Fibroblast of peridontal ligament (primary cell): ENCODE measurements at regions not wholly inside any gene's neighbourhood (a gene's known extent, or its start where the extent isn't known, plus 50 kb on each side); places are given as distances from the start of the nearest gene placed in this dataset.
"Not testable (repeated sequence)": the region's sequence is repeated elsewhere in the genome, so short reads cannot be mapped to it uniquely, and the experiment has no call there.

Experiments used
- DNase-seq: peaks from one replicate; pipeline ENCODE4 v3.0.0-alpha.2; 2010; ENCODE audit errors: extremely low read depth

DNA sequence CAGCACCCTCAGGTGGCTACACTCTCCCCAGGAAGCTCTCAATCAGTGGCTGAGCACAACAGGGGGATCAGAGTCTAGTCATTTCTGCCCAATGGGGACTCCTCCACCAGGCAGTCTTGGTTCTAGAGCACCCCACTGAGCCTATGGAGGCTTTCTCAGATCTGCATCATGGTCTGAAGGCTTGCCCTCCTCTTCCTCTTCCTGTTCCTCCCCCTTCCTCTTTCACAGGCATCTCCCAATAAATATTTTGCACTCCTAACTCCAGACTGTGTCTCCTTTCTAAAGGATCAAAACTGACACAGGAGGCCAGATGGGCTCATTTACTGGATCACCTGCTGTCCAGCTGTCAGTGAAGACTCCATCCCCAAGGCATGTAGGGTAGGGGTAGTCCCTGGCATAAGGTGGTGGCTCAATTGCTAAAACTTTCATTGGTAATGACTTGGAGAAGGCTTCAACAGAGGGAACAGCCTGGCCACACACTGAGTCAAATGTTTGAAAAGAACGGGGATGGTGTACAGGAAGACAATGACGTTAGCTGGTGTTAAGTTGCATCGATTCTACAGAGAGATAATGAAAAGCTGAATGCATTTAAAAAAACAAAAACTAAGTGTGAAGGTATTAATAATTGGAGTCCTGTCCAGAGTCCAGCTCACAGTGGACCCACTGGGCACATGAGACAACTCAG lies 84.2 kb upstream of the SLC2A1 start:
- no peak for DNase-seq

DNA sequence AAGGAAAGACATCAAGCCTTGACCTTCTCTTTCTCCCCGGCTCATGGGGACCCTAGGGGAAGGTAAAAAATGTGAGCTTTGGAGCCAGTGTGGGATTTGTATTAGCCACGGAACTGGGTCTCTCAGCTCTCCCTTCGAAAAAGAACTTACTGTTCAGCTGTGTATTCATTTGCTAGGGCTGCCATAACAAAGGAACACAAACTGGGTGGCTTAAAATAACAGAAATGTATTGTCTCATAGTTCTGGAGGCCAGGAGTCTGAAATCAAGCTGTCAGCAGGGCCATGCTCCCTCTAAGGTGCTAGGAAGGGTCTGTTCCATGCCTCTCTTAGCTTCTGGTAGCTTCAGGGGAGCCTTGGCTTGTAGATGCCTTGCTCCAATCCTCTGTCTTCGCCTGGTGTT lies 83.5 kb upstream of the SLC2A1 start:
- no peak for DNase-seq

DNA sequence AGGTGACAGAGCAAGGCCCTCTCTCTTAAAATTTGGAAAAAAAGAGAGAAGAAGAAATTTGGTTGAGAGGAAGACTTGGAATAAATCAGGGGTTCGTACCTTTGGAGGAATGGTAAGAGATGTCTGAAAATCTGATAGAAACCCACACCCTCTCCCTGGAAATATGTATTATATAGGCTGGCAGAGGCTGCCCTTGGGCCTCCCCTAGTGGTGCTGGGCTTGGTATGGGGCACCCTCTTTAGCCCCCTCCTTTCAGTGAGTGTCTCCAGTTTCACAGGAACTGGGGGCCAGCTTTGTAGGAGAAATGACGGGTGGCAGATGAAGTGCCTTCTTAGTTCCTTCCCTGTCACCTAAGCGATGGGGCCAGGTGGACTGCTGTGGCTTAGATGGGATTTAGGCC lies 82.9 kb upstream of the SLC2A1 start:
- DNase-seq = no peak

DNA sequence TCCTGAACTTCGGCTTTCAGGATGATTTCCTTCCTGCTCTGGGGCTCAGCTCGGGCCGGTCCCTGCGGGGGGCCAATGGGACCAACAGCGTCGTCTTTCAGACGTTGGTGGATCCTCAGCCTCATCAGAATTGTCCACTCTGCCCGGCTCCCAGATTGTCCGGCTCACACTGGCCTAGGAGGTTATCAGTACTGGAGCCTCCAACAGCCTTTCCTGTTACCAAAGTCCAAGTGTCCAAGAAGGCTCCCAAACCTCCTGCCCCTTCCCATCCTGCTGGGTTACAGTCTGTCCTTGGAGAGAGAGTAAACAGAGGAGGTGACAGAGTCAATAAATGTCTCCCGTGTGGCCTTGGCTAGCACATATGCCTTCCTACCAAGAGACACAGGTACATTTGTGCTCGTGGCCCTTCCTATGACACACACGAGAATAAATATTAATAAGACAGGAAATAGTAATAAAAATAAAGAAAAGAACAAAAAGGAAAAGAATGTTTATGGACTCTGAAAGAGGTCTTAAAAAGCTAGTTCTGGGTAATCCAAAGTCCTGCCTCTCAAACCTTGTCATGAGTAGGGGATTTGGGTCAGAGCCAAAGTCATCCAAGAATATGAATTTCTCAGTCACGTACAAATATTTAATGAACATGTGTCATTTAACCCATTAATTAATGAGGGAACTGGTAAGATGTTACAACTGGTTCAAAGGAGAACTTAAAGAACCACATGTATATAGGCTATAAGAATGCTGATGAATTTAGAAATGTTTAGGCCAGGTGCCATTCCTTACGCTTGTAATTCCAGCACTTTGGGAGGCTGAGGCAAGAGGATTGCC lies 80.8 kb upstream of the SLC2A1 start:
- DNase-seq = no peak

DNA sequence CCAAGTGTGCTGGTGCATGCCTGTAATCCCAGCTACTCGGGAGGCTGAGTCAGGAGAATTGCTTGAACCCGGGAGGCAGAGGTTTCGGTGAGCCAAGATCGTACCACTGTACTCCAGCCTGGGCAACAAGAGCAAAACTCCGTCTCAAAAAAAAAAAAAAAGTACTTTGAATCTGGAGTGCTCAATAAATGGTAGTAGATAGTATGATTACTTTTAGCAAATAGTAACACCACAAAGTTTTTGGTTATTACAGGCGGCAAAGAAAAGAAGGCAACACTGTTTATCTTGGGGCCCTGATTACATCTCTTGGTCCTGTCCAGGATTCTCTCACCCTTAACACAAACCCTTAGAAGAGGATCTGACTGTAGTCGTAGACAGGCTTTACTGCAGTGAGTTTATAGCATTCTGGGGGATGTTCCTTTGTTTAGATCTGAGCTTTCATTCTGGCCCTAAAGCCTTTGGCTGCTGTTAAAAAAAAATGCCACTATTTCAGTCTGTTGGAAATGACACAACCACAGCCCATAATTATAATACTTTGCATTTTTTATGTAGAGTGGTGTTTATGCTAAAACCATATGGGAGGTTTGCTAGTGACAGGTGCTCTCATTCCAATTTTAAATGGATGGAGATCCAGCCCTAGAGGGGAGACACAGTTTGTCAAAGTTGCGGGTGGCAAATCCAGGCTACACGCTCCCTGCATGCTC lies 79.7 kb upstream of the SLC2A1 start:
- DNase-seq = no peak

DNA sequence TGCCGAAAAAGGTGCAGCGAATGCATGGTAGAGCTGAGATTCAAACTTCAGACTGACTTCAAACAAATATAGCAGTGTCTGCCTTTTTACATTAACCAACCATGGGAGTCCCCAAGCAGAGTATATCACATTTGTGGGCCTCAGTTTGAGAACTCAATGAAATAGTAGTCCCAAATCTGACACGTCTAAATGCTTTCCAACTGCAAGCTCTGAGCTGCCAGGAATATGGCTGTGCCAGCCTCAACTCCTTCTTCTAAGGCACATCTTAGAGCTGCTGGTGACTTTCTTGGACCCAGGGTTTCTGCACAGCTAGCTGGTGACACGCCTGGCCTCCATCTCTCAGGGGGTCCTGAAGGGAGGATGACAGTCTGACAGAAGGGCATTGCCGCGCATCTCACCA lies 78.8 kb upstream of the SLC2A1 start:
- DNase-seq = no peak

DNA sequence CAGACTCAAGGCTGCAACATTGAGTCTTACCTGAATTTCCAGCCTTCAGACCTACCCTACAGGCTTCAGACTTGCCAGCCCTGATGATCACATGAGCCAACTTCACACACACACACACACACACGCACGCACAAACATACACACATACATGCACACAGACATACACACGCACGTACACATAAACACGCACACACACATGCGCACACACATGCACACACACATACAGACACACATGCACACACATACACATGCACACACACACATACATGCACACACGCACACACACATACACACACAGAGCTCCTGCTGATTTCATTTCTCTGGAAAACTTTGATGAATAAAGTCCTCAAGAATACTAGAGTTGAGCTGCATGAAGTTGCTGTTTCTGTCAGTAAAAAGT lies 78.3 kb upstream of the SLC2A1 start:
- DNase-seq = no peak

DNA sequence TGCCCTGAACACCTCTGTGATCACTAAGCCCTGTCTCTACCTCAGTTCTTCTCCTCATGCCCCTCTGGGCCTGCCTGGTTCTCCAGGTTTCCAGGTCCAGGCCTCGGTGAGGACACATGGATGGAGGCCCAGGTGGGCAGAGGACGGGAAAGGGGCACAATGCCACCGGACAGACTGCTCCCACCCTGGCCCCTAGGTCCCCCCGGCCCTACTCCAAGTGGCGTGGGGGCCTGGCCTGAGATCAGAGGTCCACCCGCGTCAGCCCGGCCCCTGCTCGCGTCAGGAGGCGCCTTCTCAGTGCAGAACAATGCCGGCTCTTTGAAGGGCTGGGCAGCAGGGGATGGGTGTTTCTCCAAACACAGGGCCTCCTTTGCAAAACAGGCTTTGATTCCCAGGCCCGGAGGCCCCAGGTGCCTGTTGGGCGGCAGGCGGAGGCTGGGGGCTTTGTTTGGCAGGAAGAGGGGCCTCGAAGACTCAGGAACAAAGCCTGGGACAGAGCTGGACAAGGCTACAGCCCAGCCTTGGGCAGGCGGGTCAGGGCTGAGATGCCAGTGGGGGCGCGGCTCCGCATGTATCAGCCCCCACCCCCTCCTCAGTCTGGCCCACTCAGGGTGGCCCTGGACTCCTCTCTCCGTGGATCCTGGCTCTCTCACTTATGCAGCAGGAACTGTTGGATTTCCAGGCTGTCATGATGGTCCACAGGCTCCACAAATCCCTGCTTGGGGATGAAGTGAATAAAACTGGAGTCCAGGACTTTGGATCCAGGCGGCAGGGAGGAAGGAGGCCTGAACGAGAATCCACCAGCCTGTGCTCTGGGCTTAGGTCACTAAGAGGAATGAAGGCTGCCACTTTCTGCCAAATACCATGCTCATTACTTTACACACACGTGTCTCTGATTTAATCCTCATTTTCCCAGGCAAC lies 77.4 kb upstream of the SLC2A1 start:
- DNase-seq = peak; percentile 21

DNA sequence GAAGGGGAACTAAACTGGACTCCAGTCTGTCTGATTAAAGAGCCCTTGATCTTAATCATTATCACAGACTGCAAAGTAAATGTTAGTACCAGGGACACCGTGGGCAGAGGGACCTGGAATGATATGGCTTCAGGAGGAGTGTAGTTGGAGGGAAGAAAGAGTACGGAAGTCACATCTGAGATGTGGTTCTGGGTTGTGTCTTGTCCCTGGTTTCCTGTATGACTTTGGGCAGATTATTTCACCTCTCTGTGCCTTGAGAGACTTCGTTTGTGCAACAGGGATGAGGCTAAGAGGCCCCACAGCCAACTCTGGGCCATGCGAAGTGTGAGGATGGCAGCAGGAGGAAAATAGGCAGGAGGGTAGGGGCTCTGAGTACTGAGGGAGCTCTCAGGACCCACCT lies 76.1 kb upstream of the SLC2A1 start:
- no peak for DNase-seq

DNA sequence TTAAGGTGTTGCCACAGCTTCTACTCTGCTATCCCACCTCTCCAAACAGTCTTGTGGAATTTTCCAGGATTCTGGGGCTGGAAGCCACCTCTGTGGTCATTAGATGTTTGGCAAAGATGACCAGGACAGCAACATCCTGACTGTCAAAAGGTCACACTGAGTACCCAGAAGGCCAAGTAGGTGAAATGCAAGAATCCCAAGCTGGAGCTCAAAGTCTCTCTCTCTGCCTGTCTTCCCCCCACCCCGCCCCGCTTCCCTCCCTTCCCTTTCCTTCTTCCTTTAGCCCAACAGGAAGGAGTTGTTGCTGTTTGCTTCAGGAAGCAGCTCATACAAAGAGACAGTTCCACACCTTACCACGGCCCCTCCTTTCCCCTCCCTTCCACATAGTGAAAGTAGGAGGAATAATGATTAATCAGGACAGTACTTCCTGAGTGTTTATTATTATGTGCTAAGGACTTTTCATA lies 75.6 kb upstream of the SLC2A1 start:
- DNase-seq = no peak

DNA sequence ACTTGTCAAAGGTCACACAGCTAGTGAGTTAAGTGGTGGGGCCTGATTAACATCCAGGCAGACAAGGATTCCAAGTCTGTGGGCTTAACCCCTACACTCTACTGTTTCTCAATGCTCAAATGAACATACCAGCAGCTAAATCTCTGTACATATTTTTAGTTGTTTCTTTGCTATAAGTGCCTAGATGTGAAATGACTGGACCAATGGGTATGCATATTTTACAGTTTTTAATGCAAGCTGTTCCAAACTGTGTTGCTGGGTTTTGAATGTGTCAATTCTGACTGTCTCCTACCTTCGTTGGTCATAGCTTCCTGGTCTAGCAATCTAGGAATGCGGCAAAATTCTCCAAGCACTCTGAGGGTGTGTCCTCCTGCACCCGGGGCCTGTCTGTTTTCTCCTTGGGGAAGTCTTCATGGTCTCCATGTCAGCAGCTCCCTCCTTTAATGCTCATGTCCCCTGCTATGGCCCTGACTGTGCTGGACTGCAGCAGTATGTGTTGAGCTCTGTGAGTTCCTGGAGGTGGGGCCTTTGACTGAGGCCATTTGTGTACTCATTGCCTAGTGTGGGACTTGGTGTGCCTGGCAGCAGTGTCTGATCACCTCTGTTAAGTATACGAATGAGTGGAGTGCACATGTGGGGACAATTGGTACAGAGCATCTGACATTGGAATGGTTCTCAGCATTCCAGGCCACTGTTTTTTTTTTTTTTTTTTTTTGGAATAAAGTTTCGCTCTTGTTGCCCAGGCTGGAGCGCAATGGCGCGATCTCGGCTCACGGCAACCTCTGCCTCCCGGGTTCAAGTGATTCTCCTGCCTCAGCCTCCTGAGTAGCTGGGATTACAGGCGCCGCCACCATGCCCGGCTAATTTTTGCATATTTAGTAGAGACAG lies 72.9 kb upstream of the SLC2A1 start:
- DNase-seq = no peak

DNA sequence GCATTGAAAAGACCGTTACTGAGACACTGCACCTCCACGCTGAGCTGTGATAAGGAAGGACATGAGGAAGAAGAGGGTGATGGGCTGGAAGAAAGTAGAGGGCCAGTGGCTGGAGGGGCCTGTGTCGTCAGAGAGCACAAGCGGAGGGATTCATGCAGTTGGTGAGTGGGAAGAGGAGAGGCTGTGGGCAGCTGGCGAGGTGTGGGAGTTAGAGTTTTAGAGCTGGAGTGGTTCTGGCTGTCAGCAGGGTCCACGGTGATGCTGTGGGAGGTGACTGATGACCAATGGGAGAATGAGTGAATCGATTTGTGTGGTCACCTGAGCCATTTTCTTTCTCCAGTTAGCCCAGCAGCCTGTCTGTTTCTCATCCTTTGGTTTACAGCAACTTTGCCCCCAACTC lies 66.2 kb upstream of the SLC2A1 start:
- DNase-seq = no peak

DNA sequence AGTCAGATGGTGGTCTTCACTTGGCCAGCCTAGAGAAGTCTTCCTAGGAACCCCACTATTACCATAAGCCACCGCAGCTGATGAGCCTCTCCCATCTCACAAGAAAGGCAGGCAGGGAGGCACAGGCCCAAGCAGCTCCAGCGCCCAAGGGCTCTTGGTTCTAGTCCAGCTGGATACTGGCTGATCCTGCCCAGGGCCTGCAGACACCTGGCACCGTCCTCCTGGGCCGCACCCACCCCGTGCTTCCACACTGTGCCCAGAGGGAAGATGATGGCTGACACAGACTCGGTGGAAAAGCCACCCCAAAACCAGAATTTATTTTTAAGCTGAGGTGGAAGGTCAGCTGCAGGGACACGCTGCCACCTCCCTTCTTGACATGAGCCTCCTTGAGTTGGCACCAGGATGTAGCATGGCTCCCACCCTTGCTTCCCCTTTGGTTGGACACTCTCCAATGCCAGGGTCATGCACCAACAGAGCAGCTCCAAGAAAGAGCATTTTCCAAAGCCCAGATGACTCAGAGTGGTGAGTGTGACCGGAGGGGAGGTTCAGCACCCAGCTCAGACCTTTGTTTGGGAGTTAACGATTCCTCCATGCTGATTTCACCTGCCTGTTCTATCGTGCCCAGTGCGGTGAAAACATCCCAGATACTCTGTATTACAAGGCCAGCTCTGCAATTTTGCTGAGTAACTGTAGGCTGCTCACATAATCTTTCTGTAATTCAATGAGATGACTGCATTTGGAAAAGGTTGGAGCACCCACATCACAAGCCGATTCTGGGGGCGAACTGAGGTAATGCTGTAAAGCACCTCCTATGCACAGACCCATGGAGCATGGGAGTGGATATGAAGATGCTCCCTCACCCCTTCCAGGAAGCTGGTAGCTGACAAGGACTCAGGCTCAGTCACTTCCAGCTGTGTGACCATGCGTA lies 63.1 kb upstream of the SLC2A1 start:
- DNase-seq = no peak

DNA sequence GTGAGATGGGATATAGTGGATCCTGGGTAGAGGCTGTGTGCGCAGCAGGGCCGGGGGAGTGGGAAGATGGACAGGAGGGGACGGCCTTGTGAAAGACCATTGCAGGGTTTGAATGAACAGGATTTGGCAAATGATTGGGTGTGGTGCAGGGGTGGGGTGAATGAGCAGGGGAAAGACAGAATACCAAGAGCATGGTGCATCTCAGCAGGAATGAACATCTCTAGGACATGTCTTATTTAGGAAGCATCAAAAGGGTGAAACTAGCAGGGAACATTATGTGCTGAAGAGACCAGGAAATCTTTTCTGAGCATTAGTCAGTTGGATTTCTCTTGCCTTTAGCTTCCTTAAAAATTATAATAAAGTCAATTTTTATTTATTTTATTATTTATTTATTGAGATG lies 60.6 kb upstream of the SLC2A1 start:
- DNase-seq = no peak

DNA sequence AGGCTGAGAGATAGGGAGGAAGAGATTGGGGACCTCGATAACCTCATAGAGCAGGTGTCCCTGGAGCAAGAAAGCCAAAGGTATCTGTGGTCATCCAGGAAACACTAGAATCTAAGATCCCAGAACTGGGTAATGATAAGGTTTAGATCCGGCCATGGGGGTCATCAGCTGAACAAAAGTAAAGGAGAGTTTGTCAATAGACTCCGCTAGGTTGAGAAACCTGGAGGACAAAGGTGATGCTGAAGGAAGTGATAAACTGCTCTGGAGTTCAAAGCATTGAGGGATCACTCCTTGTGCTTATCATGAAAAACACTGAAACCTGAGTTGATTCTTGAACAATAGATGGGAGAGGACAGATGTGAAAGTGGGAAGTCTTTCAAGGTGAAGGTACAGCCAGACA lies 59.5 kb upstream of the SLC2A1 start:
- no peak for DNase-seq

DNA sequence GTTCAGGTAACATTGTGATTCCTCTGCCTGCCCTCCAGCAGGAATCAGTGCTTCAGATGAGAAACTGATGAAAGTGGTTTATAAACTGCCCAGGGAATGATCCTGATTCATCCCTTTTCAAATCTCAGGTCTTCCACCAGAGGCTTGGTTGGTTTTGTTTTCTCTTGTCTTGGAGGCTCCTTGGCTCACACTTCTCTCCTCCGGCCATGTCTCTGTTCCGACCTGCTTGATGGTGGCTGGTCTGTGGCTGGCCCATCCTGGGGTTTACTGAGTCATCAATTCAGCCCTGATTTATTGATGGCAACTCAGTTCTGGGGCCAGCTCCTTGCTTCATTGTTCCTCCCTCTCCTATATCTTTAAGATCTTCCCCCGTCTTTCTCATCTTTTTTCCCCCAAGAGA lies 56.6 kb upstream of the SLC2A1 start:
- no peak for DNase-seq

DNA sequence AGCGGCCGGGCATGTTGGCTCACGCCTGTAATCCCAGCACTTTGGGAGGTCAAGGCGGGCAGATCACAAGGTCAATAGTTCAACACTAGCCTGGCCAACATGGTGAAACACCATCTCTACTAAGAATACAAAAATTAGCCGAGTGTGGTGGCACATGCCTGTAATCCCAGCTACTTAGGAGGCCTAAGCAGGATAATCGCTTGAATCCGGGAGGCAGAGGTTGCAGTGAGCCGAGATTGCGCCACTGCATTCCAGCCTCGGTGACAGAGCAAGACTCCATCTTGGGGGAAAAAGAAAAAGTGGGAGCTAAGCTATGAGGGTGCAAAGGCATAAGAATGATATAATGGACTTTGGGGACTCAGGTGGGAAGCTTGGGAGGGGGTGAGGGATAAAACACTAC lies 55.9 kb upstream of the SLC2A1 start:
- not testable (repeated sequence) for DNase-seq

DNA sequence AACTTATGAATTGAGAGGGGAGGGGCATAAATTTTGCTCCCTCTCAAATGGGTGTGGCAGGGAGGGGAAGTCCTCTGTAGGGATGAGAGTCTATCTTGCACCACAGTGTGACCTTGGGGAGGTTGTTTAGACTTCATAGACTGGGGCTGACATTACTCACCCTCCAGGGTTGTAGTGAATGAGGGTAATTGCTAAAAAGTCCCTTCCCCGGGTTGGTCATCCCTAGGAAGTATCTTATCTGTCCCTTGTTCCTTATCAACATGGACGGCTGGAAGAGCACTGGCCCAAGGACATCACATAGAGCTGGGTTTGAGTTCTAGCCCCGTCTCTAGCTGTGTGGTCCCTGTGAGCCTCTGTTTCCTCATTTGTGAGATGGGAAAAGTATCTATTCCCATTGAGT lies 52.4 kb upstream of the SLC2A1 start:
- DNase-seq = no peak

DNA sequence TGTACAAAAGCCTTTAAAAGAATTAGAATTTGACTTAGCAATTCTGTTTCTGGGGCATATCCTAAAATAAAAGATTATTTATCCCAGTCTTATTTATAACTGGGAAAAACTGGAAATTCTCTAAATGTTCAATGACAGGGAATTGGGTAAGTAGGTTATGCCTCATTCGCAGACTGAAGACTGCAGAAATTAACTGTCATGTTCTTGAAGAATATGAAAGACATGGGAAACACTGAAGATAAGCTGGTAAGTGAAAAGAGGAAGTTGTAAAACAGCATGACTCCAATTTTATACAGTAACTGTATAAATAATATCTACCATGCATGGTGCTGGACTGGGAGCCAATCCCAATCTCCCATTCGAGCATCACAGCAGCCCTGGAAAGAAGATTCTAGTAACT lies 50.6 kb upstream of the SLC2A1 start:
- DNase-seq = no peak
